NCI-H226 (cell line): ENCODE measurements at regions not wholly inside any gene's neighbourhood (a gene's known extent, or its start where the extent isn't known, plus 50 kb on each side); places are given as distances from the start of the nearest gene placed in this dataset.

Experiments used
- DNase-seq: peaks from one replicate; pipeline ENCODE4 v3.0.0-alpha.2; 2015

DNA sequence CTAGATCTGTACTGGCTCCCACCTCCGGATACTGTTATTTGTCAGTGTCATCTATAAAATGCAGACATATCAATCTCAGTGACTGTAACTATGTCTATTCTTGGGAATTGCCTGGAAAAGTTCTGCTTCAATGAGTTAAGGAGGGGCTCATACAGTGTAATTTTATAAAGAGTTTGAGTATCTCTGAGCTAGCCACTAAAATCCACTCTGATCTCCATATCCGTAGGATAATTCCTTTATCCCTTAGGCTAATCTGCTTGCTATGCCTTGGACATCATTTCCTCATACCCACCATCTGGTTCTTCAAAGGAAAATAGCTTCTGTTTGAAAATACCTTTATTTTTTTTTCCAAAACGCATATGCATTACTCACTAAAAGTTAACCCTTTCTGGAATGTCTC lies 863.2 kb downstream of the SUCLG1 start:
- DNase-seq: no peak

DNA sequence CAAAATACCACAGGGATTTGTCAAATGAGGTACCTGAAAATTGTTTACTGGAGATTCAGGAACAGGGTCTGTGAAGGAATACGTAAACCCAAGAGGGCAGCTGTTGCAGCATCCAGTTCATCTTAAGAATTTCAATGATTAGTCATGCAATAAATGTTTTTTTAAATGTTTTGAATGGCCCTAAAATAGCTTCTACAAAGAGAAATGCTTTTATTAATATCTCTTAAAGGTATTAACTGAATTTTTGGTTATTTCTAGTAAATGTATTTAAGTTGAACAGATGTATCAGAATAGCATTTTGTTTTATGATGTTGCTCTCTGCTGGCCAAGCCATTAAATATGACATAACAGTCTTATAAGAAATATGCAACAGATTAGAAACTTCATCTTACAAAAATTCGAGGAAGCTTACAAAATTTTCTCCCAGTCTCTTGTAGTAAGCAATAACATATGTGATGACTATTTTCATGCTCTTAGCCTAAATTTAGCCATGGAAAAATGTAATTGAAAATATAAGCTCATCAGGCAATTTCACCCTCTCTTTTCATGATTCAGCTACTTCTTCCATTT lies 863.9 kb downstream of the SUCLG1 start:
- DNase-seq: no peak

DNA sequence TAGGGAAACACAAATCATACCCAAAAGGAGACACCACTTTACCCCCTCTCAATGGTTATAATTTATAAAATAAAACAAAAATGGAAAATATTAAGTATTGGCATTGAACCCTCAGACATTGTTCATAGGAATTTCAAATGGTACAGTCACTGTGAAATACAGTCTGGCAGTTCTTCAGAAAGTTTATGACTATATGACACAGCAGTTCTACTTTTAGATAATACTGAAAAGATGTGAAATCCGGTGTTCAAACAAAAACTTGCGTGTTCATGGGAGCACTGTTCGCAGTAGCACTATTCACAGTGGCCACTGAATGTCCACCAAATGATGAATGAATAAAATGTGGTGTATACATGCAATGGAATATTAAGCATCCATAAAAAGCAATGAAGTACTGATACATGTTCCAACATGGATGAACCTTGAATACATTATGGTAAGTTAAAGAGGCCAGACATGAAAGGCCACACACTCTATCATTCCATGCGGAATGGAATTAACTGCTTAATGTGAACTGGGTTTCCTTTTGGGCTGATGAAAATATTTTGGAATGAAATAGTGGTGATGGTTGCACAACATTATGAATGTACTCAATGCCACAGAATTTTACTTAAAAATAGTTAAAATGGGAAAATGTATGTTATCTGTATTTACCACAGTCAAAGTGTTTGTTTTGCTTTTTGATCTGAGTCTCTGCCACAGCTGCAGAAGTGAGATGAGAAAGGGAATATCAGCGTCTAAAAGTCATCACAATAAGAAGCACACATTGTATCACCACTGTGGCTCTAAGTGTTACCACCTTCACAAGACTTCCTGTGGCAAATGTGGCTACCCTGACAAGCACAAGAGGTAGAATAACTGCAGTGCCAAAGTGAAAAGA lies 864.6 kb downstream of the SUCLG1 start:
- no peak for DNase-seq

DNA sequence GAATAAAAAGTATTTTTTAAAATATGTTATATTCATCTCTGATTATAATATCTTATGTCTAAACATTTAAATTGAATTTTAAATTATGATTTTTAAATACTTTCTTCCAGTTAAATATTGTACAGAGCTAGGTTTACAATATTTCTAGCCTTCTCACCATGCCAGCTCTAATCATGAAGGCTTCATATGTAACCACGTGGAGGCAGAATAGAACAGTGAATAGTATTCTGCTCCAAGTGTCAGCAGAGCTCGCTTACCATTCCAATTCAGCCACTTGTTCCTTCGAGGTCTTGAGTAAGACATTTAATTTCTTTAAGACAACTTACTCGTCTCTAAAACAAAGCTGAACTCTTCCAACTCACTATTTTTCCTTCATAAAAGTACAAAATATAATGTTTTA lies 871.8 kb downstream of the SUCLG1 start:
- DNase-seq: no peak

DNA sequence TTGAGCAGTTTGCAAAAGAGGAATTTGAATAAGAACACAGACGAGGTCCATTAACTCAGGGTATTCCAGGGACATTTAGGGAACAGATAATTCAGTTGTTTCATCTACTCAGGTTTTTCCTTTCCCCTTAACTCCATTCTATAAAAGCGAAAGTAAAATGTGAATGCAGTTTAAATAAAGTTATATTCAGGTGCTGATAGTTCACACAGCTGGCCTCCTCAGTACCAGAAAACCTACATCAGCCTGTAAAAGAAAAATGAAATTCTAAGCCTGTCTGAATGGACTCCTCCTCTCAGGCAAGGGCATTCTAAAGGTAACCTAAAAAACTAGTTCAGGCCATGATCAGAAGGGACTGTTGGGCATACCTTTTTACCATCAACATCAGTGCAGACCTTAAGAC lies 873.8 kb downstream of the SUCLG1 start:
- DNase-seq: no peak

DNA sequence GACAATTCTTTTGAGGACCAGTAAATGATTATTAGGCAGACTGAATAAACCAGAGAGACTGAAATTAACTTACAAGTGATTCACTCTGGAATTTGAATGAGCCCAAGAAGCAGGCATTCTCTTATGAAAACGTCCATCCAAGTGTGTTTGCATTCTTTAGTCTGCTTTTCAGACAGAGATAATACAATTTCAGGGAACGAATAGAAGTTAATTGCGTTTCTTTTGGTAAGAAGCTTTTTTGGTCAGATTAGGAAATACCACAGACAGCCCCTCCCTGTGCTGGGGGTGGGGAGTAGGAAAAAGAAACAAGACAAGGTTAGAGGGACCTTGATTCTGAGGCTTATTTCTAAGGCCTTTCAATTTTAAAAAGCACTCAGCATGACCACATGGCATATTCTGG lies 874.4 kb downstream of the SUCLG1 start:
- no peak for DNase-seq

DNA sequence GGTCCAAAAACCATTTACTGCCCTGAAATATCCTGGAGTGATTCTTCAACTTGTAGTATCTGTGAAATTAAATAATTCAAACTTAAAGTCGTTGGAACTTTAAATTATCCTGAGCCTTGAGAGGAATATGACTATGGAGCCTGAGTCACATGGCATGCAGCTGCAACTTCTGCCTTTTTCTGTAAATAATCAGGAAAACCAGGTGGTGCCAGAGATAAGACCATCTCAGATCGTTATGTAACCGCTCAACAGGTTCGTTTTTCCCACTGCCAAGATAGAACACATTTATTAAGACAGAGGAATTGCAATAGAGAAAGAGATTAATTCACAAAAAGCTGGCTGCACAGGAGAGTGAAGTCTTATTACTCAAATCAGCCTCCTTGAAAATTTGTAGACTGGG lies 876.5 kb downstream of the SUCLG1 start:
- no peak for DNase-seq

DNA sequence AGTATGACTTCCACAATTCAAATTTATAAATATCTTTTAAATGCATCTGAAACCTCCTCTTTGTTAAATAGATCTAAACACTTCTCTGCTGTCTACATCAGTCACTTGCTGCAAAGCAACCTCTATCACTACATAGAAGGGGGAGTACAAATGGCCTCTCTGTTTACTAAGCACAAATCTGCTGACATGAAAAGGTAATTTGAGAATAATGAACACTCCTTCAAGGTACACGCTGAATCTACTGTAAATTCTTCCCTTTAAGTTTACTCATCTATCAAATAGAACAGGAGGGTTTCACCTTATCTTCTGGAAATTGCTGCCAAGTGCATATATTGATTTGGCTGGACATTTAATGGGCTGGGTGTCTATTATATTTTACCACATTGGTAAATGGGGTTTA lies 879.6 kb downstream of the SUCLG1 start:
- DNase-seq: no peak

DNA sequence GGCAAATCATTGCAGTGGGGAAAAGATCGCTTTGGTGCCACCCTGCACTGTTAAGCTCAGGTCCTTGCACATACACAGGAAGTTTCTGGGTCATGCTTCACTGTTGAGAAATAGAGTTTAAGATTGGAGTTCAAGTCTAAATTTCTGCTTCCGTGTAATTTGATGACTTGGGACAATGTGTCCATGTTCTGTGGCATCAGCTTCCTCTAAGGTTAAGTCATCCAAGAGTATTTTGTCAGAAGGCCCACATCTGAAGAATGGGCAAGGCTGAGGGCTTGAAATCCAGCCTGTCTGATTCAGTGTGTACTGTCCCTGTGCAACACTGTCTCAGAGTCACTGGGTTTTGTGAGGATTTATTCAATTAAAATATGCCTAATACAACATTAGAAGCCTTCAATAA lies 880.7 kb downstream of the SUCLG1 start:
- DNase-seq: no peak

DNA sequence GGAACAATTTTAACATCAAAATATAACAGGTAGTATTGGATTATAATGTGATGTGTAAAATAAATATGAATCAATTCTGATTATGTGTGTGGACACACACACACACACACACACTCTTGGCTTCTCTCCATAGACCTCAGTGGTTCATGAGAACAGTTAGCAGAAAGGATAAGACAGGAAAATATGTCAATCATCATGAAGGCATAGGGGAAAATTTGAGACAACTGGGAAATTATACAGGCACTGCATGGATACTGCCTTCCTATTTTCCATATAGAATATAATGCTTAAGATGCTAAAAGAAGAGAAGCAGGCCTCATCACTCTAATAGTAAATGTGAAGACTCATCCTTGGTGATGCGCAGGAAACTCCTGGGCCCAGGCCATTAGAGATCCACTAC lies 884.5 kb downstream of the SUCLG1 start:
- no peak for DNase-seq

DNA sequence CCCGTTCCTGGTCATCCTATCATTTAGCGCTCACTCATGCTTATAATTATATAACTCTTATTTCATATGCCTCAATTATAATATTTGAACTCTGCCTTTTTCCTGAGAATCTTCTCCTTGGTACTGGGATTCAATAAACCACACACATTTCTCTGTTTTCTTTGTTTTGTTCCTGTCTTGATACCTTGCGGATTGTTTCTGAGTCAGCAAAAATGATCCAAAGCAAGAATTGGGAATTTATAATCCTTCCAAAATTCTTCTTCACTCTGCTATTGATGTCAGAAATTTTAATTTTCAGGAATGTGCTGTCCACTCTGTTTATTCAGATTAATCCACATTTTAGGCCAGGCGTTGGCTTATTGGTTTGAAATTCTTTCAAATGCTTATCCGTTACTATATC lies 886.0 kb downstream of the SUCLG1 start:
- no peak for DNase-seq

DNA sequence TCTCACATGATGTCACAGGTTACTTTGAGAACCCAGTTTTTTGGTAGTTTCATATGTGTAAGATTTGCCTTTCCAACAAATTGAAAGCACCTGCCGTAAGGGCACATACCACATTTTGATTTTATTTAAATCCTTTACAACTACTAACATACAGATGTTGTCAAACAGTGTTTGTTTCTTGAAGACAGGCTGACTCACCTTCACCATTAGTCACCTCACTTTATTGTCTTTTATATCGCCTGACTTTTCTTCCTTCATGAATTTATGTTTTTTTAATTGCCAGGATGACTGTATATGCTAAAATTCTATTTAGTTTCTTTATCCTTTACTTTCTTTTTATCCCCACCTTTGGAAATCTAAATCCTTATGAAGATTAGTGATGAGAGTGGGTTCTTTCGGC lies 886.7 kb downstream of the SUCLG1 start:
- DNase-seq: no peak

DNA sequence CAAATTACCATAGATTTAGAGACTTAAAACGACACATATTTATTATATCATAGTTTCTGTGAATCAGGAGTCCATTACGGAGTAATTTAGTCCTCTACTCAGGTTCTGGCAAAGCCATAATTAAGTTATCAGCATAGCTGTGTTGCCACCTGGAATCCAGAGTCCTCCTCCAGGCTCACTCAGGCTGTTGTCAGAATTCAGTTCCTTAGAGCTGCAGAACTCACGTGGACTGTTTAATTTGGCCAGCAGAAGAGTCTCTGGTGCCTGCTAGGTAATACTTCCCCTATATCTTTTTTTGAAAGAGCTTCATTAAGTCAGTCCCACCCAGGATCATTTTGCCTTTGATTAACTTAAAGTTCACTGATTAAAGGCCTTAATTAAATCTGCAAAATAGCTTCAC lies 891.5 kb downstream of the SUCLG1 start:
- DNase-seq: no peak

DNA sequence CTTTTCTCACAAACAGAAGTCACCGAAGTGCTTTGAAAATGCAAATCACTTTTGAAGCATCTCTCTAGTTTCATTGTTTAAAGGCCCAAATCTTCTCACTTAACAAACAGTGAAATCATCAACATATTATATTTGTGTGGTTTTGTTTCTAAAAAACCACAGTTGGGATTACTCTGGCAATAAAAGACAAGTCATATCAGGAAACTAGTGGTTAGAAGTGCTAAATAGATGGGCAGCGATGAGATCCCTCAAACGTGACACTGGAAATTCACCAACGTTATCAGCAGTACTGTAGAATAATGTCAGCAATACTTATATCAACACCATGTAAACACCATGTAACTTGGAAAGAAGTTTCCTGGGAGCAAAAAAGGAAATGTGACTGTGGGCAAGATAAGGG lies 893.5 kb downstream of the SUCLG1 start:
- DNase-seq: no peak

DNA sequence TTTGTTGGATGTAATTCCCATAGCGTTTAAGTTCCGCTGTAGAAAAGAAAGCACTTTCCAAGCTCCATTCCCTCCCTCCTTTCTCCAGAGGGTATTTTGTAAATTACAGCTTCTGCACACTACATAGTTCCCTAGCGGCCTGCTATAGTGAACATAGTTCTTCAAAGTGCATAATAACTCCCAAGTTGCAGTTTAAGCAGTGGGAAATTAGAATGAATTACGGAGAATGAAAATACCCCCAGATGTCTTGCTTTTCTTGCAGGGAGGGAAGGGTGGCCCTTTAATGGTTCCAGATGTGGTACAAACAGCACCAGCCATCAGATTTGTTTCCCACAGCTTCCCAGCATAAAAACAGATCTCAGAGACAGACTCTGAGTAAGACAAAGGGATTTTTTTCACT lies 893.9 kb downstream of the SUCLG1 start:
- DNase-seq: no peak

DNA sequence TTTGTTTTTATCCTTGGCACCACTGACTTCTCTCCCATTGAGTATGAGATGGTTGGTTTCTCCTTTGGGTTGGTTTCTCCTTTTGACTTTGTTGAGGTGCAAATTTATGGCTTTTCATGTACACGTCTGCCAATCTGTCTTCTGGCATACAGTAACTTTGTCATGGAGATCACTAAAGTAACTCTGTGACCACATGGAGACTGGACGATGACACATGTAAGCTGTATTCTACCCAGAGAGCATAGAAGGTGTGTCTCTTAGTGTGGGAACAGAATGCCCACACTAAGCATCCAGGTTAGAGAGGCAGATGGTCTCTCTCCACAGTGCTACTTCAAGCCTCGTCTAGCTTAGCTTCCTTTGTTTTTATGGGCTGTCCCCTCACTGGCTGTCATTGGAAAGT lies 897.5 kb downstream of the SUCLG1 start:
- no peak for DNase-seq

DNA sequence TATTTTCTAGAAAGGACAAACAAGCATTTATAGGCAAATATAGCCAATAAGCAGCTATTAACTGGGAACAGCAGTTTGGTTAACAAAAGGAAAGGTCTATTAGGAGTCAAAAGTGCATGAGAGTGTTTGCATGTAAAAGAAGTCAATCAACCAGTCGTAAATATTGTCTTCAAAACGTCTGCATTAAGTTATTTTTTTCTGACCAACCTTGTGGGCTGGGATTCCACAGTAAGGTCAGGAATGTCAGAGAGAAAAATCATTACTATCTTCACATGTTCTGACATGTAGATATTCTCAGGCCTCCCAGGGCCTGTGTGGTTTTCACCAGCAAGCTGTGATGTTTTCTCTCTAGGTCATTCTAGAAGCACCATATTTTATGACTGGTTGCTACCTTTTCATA lies 922.5 kb downstream of the SUCLG1 start:
- no peak for DNase-seq

DNA sequence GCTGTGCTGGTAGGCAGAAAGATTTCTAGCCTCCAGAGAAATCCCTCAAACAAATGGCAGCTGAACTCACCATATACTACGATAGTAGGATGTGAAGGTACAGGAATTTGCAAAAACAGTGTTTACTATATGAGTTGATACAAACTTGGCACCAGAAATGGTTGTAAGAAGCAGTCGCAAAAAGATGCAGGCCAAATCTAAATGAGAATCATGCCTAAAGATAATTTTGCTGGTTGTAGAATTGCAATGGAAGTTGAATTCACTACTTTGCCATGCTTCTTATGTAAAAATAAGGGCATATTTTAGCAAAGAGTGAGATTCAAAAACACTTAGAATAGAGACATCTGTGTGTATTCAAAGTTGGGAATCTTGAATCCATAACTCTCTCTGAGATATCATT lies 924.7 kb downstream of the SUCLG1 start:
- DNase-seq: no peak

DNA sequence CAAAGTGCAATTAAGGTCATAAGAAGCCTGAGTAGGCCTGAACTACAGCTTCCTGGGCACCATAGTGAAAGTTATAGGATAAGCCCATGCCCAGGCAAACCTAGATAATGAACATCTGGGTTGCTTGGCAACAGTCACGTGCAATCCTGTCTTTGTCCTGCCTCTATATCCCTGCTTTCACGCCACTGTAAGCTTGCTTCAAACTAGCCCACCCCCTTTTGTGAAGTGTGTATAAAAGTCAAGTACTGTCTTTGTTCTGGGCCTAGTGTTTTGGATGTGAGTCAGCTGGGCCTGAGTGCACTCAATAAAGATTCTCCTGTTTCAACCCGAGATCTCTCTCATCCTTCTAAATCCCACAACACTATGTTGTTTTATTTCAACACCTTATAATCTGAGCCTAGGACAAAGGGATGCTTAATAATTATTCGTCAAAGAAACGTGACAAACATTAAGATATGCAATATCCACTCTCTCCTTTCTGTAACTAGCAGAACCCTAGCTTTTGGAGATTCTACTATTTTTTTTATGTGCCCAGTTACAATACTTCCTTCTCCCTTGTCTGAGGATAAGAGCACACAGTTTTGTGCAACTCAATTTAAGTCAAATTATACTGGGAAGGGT lies 927.8 kb downstream of the SUCLG1 start:
- DNase-seq: no peak

DNA sequence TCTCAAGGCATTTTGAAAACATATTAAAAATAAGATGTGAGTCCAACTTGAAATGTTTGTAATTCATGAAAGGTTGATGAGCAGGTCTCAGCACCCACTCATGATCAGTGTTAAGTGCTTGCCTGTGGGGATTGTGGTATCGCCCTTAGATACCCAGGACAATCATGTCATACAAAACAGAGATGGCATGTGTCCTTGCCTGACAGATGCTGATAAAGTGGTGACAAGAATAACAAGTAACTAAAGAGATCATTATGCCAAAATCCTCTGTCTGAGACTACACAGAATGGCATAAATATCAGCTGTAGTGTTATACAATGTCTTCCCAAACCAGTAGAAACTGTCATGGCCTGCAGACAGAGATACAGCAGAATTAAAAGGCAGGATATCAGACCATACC lies 930.3 kb downstream of the SUCLG1 start:
- DNase-seq: no peak

DNA sequence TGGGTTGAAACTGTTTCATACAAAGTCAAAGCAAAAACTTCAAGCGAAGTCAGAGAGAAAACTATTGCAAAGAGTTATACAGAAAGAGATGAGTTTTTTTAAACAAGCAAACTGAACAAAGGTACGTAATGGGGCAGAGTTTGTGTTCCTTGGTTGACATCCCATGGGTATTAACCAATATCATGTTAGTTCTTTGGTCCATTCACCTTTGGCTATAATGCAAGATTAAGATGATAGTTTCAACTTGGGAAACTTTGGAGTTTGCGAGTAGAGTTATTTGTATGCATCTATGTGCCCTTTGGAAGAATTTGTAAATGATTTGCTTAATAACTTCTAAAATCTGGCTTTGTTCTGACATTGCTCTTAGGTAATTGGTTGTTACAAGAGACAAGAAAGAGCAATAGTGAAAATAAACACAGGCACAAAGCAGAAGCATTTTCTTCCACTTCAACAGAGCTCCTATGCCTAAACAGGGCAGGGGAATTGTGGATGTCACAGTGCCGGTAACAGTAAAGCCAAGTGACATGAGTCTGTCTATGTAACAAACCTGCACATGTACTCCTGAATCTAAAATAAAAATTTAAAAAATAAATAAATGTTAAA lies 936.1 kb downstream of the SUCLG1 start:
- DNase-seq: no peak

DNA sequence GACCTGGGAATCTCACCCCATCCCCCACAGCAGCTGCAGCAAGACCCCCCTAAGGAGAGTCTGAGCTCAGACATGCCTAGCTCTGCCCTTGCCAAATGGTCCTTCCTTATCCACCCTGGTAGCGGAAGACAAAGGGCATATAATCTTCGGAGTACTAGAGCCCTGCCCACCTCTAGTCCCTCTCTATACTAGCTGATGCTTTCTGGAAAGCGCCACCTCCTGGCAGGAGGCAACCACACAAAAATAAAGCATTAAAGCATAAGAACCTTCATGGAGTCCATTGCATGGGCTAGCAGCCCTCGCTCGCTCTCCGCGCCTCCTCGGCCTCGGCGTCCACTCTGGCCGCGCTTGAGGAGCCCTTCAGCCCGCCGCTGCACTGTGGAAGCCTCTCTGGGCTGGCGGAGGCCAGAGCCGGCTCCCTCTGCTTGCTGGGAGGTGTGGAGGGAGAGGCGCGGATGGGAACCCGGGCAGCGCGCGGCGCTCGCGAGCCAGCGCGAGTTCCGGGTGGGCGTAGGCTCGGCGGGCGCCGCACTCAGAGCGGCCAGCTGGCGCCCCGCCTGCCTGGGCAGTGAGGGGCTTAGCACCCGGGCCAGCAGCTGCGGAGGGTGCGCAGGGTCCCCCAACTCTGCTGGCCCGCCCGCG lies 941.2 kb downstream of the SUCLG1 start:
- no peak for DNase-seq

DNA sequence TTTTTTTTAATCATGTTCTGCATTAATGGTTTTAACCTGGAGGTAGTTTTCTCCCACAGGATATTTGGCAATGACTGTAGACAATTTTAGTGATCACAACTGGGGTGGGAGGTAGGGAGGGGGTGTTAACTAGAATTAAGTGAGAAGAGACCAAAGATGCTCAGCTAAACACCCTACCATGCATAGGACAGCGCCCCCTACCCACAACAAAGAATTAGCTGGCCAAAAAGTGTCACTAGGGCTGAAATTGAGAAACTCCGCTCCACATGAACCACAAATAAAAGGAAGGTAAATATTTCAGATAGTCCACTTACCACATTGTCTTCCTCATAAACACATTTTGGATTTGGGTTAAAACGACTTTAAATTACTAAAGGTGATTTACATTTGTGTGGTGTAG lies 942.6 kb downstream of the SUCLG1 start:
- no peak for DNase-seq

DNA sequence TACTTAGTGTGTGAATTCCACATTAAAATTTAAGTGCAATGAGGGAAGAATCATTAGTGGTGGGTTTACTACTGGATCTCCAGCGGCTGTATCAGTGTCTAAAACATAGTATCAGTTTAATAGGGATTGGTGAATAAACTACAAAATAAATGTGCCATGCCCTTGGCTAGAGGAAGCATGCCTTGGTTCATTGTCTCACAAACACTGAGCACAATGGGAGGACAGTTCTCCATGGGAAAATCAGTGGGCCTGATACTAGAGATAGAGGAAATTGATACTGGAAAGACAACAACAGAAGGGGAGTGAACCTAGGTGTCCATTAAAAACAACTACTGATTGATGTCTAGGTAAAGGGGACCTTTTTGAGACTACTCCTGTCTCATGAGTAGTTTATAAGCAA lies 971.6 kb downstream of the SUCLG1 start:
- DNase-seq: no peak
